OCI-LY3 (cell line): ENCODE measurements at regions not wholly inside any gene's neighbourhood (a gene's known extent, or its start where the extent isn't known, plus 50 kb on each side); places are given as distances from the start of the nearest gene placed in this dataset.

ENCODE experiments used
- H2AFZ ChIP-seq: fragments of 200-600, 300-600 bp; shearing (Covaris generic); 2 replicates; pipeline ENCODE4 v1.6.0; 2014; ENCODE audit warnings: antibody characterized with exemption, low read depth, low read length
- H3K27ac ChIP-seq: fragments of 200-600, 300-600 bp; sonication (generic); 2 replicates; pipeline ENCODE4 v1.5.1; 2014; ENCODE audit warnings: mild to moderate bottlenecking, low read length, moderate library complexity, mixed read lengths
- H3K27me3 ChIP-seq: fragments of 200-600, 300-600 bp; sonication (generic); 2 replicates; pipeline ENCODE4 v1.6.1; 2014; ENCODE audit warnings: low read depth, low read length, mixed read lengths
- H3K36me3 ChIP-seq: fragments of 200-600, 300-600 bp; sonication (generic); replicated peaks from 2 replicates; pipeline ENCODE3; 2014; ENCODE audit warnings: low read depth, low read length, mixed read lengths
- H3K4me1 ChIP-seq: fragments of 300-600, 200-600 bp; sonication (generic); 2 replicates; pipeline ENCODE4 v1.6.1; 2014; ENCODE audit warnings: low read length, mixed read lengths
- H3K4me2 ChIP-seq: fragments of 200-600, 300-600 bp; sonication (generic); 2 replicates; pipeline ENCODE4 v1.6.1; 2014; ENCODE audit warnings: low read length, mixed read lengths
- H3K4me3 ChIP-seq: fragments of 300-600, 200-600 bp; sonication (generic); 2 replicates; pipeline ENCODE4 v1.5.1; 2014; ENCODE audit warnings: antibody characterized with exemption, mild to moderate bottlenecking, low read length, moderate library complexity
- H3K79me2 ChIP-seq: fragments of 300-600, 200-600 bp; shearing (Covaris generic); 2 replicates; pipeline ENCODE4 v1.6.1; 2014; ENCODE audit warnings: mild to moderate bottlenecking, low read length, mixed read lengths
- H3K9ac ChIP-seq: fragments of 300-600, 200-600 bp; shearing (Covaris generic); 2 replicates; pipeline ENCODE4 v1.6.0; 2014; ENCODE audit warnings: mild to moderate bottlenecking, low read length, moderate library complexity
- H3K9me3 ChIP-seq: fragments of 200-600, 300-600 bp; shearing (Covaris generic); 2 replicates; pipeline ENCODE4 v1.6.1; 2014; ENCODE audit warnings: low read length, mixed read lengths; ENCODE audit not compliant: insufficient read depth
- H4K20me1 ChIP-seq: fragments of 200-600, 300-600 bp; sonication (generic); 2 replicates; pipeline ENCODE4 v1.6.1; 2016; ENCODE audit warnings: low read length, mixed read lengths; ENCODE audit not compliant: insufficient read depth
- EZH2phosphoT487 ChIP-seq: fragments of 200-600 bp; shearing (Covaris generic); IDR thresholded peaks from 2 replicates; pipeline ENCODE4 v1.6.1; 2018; ENCODE audit warnings: antibody characterized with exemption, mixed run types, low read depth
- TF ChIP-seq, protein P1 (sequence below): fragments of 200-600, 300-600 bp; sonication (generic); IDR thresholded peaks from 2 replicates; pipeline ENCODE4 v1.5.1; 2014; ENCODE audit warnings: antibody characterized with exemption, low read length, low read depth

DNA sequence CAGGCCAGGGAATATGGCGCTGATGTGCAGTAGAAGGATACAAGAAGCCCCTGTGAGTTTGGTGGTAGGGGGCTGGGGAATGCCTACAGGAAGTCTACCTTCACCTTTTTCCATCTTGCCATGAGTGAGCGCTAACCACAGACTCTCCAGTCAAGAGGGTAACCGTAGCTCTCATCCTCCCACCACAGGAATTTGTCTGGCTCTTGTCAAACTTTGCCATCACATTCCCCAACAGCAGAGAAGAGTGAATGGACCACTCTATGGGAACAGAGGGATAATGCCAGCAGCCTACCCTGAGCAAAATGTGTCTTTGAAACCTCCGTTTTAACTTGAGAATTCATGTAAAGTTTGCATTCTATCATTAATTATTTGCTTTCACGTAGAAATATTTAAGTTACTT lies 168.3 kb downstream of the NRP2 start:
- Histone ChIP-seq H3K4me2 (no peak overlapping the region), H3K27me3 (peaks cover 10% of the 10 kb centered on the region; the same call in 1 of the 2 replicates), H3K4me3 (no peak overlapping the region)

DNA sequence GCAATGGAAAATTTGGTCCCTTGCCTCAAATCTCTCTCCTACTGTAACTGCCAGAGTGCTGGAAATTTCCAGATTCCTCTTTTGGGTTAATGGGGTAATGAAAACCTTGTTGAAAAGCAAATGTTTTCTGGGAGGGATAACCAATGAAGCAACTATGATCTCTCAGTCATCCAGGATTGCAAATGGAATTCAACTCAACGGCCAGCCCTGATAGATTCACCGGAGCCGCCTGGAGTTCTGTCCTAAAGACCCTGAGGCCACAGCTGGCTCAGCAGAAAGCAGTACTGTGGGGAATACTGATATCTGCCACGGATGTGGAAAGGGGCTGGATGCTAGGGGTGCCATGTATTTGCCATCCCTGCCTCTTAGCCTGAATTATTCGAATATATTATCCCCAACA lies 167.8 kb downstream of the NRP2 start:
- no peak for TF ChIP-seq EZH2phosphoT487
- TF ChIP-seq, protein P1, sequence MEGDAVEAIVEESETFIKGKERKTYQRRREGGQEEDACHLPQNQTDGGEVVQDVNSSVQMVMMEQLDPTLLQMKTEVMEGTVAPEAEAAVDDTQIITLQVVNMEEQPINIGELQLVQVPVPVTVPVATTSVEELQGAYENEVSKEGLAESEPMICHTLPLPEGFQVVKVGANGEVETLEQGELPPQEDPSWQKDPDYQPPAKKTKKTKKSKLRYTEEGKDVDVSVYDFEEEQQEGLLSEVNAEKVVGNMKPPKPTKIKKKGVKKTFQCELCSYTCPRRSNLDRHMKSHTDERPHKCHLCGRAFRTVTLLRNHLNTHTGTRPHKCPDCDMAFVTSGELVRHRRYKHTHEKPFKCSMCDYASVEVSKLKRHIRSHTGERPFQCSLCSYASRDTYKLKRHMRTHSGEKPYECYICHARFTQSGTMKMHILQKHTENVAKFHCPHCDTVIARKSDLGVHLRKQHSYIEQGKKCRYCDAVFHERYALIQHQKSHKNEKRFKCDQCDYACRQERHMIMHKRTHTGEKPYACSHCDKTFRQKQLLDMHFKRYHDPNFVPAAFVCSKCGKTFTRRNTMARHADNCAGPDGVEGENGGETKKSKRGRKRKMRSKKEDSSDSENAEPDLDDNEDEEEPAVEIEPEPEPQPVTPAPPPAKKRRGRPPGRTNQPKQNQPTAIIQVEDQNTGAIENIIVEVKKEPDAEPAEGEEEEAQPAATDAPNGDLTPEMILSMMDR: no peak

More for the DNA sequence above, 168.3 kb downstream of the NRP2 start:
- H4K20me1 ChIP-seq: no peaks in the 10 kb centered on the region
- no peak for TF ChIP-seq EZH2phosphoT487
- TF ChIP-seq, protein P1: no peak
- no peak overlapping the region for H3K9ac ChIP-seq
- H3K4me1 ChIP-seq: no peaks in the 10 kb centered on the region
- H3K79me2 ChIP-seq: no peaks in the 10 kb centered on the region
- no peak overlapping the region for H2AFZ ChIP-seq
- H3K36me3 ChIP-seq: no peaks in the 10 kb centered on the region
- H3K9me3 ChIP-seq: no peaks in the 10 kb centered on the region
- no peak overlapping the region for H3K27ac ChIP-seq

DNA sequence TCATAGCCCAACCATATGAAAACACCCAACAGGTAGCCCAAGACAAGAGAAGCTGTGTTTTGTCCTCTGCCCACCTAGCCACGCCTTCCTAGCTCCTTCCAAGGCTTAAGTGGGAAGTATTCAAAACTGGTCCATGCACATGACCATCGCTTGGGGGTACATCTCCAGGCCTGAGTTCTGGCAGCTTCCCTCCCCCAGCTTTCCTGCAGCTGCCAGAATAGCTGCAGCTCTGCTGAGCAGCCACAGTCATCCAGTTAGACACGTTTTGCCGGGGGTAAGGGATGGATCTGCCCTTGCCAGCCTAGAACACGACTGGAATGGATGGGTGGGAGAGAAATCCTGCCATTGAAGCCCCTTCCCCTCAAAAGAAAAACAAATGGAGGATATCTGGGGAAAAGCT lies 166.8 kb downstream of the NRP2 start:
- Histone ChIP-seq H2AFZ (no peak overlapping the region), H3K27ac (no peak overlapping the region), H3K27me3 (peaks cover 10% of the 10 kb centered on the region; the same call in 1 of the 2 replicates), H3K4me2 (no peak overlapping the region), H3K9me3 (no peaks in the 10 kb centered on the region), H3K4me3 (no peak overlapping the region), H4K20me1 (no peaks in the 10 kb centered on the region), H3K79me2 (no peaks in the 10 kb centered on the region), H3K36me3 (no peaks in the 10 kb centered on the region), H3K9ac (no peak overlapping the region), H3K4me1 (no peaks in the 10 kb centered on the region)
- no peak for TF ChIP-seq EZH2phosphoT487
- TF ChIP-seq, protein P1: no peak

More for the DNA sequence above, 167.8 kb downstream of the NRP2 start:
- Histone ChIP-seq H3K9me3 (no peaks in the 10 kb centered on the region), H4K20me1 (no peaks in the 10 kb centered on the region), H3K4me3 (no peak overlapping the region), H3K4me2 (no peak overlapping the region), H2AFZ (no peak overlapping the region), H3K79me2 (no peaks in the 10 kb centered on the region), H3K4me1 (no peaks in the 10 kb centered on the region), H3K9ac (no peak overlapping the region), H3K36me3 (no peaks in the 10 kb centered on the region), H3K27me3 (peaks cover 10% of the 10 kb centered on the region; the same call in 1 of the 2 replicates), H3K27ac (no peak overlapping the region)

DNA sequence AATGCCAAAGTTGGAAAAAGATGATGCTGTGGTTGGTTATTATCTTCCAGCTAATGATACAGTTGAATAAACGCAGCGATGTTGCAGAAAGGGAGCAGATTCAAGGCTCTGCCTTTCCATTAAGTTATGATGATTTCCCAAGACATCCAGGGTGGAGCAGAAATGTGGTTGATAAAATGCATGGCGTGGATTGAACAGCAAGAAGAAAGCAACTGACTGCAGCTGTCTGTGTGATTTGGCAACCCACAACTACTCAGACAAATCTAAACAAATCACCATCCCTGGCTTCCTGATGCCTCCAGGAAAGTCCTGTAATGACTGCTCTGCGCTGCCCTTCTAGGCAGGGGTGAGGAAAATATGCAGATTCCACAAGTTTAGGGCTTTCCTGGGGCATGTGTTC lies 166.3 kb downstream of the NRP2 start:
- TF ChIP-seq EZH2phosphoT487: no peak
- Histone ChIP-seq H3K79me2 (no peaks in the 10 kb centered on the region), H3K27ac (no peak overlapping the region), H3K9me3 (no peaks in the 10 kb centered on the region), H3K4me3 (no peak overlapping the region), H4K20me1 (no peaks in the 10 kb centered on the region), H3K27me3 (peaks cover 10% of the 10 kb centered on the region; the same call in 1 of the 2 replicates), H3K4me1 (no peaks in the 10 kb centered on the region), H3K9ac (no peak overlapping the region), H3K4me2 (no peak overlapping the region), H2AFZ (no peak overlapping the region), H3K36me3 (no peaks in the 10 kb centered on the region)
